HPDE6-E6E7 (cell line): ENCODE measurements at regions not wholly inside any gene's neighbourhood (a gene's known extent, or its start where the extent isn't known, plus 50 kb on each side); places are given as distances from the start of the nearest gene placed in this dataset.

Experiments used
- DNase-seq: peaks from one replicate; pipeline ENCODE4 v3.0.0; 2011; ENCODE audit warnings: missing footprints; ENCODE audit errors: extremely low spot score

DNA sequence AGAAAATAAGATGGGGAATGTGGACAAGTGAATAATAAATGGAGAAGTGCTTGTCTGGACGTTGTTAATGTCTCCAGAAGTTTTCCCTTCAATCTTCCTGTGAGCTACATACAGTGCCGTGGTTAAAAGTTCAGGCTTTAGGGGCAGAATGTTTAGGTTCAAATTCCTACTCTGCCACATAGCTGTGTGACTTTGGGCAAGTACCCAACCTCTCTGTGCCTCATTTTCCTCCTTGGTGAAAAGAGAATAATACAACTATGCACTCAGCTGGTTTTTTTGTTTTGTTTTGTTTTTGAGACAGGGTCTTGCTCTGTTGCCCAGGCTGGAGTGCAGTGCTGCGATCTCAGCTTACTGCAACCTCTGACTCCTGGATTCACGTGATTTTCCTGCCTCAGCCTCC lies 143.5 kb downstream of the CHIC2 start:
- no peak for DNase-seq

DNA sequence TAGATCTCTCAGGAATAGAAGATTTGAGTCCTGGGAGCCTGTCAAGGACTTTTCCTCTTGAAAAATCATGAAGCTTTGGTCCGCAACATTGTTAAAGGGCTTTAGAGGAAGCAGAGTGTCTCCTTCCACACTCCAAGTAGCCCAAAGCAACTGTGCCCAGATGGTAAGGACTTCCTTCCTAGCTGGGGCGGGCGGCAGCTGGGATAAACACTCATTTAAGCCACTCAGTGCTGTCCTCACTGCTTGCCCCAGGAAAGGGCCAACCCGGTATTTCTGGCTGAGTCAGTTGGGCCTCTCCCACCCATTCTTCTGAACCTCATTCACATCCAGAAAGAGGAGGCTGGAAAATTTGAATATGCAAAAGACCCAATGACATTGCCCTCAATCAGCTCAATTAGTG lies 144.3 kb downstream of the CHIC2 start:
- DNase-seq, result no peak

GRCh38 chr4:53919535-53919934 lies 144.9 kb downstream of the CHIC2 start:
- DNase-seq, result no peak

DNA sequence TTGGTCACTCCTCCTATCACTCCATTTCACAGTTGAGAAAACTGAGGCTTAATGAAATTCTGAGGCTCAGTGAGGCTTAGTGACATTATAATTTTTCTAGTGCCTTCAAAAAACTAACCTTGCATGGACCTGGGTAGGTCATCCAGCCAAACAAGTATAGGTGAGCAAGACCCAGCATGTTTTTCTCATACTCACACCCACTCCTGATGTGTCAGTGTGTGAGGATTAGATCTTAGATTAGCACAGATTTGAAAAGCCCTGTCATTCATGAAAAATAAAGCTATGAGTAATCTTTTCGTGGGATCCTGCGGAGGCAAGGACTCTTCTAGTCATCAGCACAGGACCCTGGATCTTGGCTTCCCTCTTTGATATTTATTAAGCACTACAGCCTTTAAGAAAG lies 146.7 kb downstream of the CHIC2 start:
- peak; percentile 80 for DNase-seq

DNA sequence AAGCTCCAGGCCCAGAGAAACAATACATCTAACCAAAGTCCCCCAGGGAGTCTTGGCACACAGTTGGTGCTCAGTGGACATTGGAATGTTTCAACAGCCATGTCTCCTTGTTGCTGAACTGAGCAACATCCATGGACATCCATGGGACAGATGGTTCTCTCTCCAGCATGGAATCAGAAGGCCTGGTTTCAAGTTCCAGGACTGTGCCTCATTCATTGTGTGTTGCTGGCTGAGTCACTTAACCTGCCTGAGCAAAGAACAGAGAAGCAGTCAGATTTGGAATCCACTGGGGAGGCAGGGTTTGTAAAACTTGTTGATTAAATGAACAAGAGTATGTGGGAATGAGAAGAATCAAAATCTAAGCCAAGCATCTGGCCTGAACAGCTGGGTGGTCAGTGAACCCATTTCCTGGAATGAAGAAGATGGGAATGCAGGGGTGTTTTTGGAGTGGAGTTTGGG lies 147.9 kb downstream of the CHIC2 start:
- peak; percentile 32 for DNase-seq

GRCh38 chr4:53914313-53915016 lies 149.9 kb downstream of the CHIC2 start:
- DNase-seq, result peak; percentile 82

- DNase-seq, result no peak
Observed at GRCh38 chr4:53913771-53914170, 150.6 kb downstream of the CHIC2 start.

GRCh38 chr4:53912766-53913497 lies 151.5 kb downstream of the CHIC2 start:
- no peak for DNase-seq

GRCh38 chr4:53908661-53909078 lies 155.7 kb downstream of the CHIC2 start:
- peak; percentile 59 for DNase-seq

GRCh38 chr4:53907772-53908171 lies 156.6 kb downstream of the CHIC2 start:
- no peak for DNase-seq

- DNase-seq, result no peak
Observed at GRCh38 chr4:53906606-53907190, 157.7 kb downstream of the CHIC2 start.

DNA sequence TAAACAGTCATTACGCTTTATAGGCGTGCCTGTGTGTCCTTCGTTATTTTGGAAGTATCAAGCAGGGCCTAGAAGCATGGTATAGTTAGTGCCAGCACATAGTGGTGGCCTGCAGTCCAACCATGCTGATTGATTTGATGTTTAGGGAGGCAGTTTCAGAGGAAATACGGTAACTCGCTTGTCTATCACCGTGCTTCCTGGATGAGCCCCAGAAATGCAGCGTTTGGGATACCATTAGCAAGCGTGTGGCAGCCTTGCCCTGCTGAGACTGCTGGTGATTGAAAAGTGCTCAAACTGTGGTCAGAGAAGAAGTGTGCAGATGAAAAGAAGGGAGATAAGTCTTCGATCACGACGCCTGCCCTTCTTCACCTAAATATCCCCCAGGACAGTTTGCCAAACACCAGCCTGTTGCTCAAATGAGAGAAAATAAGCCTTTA lies 158.4 kb downstream of the CHIC2 start:
- DNase-seq, result no peak

DNA sequence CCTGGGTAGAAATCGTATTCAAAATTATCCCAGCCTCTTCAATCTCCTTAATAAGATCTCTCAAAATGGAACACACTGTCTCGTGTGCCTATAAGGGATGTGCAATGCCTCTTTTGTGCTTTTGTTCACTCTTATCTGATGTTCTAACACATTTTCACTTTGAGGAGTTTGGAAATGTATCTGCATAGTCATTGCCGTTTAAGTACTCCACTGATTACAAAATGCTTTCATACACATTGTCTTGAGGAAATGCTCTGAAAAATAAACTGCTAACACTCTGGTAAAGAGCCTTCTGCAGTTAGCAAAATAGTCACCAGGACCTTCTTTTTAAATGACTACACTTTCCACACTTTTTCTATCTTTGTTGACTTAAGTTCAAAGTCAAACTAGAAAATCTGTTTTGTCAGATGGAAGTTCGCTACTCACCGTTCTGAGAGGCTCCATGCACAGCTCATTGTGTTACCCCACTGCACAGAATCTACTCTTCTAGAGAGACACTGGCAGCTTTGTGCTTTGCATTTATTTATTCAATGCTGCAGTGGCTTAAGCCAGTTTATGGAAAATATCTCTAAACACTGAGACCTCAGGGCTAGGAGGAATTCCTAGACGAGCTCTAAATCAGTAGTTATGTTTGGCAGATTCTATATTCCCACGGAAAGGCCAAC lies 159.0 kb downstream of the CHIC2 start:
- no peak for DNase-seq

- DNase-seq, result no peak
Observed at GRCh38 chr4:53902786-53903185, 161.6 kb downstream of the CHIC2 start.

DNA sequence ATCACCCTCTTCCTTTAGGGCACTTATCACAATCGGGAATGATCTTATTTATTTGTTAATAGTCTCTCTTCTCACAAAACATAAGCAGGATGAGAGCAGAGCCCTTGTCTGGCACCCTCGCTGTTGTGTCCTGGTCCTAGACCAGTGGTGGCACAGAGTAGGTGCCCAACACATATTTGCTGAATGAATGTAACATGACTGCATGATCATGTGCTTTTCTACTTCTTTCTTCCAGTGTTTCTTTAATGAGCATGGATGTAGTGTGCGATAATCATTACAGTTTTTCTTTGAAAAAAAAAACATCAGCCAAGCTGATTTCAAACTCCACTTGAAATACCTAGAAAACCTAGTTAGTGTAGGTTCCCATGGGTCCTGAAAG lies 164.1 kb downstream of the CHIC2 start:
- no peak for DNase-seq

DNA sequence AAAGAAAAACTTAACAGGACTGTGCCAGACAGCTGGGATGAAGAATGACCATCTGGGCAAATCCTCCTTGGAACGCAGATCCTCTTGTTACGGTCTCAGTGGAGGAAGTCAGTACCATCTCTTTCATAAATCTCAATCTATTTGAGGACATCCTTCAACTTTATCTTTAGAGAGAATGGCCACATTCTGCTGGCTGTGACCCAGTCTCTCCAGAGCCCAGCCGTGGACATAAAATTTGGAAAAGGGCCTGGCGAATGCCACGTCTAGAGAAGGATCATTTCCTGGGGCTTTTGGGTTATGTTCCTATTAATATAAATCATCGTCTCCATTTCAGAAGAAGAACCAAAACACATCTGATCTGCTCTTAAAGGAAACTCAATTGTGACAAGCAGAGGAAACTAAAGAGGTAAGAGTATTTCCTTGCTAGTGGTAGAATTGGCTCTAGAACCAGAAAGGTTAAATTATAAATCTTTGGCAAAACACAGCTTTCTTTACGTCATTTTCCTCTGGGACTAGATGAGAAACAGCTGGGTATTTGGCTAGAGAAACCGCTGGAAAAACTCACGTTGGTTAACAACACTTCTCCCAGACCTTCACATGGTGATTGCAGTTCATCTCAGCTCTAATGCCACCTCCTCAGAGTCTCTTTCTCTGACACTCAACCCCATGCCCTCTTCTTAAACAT lies 164.7 kb downstream of the CHIC2 start:
- no peak for DNase-seq

- DNase-seq, result no peak
Observed at GRCh38 chr4:53895137-53895536, 169.3 kb downstream of the CHIC2 start.

- no peak for DNase-seq
Observed at GRCh38 chr4:53890461-53890860, 173.9 kb downstream of the CHIC2 start.

GRCh38 chr4:53889326-53890055 lies 174.9 kb downstream of the CHIC2 start:
- DNase-seq, result no peak

DNA sequence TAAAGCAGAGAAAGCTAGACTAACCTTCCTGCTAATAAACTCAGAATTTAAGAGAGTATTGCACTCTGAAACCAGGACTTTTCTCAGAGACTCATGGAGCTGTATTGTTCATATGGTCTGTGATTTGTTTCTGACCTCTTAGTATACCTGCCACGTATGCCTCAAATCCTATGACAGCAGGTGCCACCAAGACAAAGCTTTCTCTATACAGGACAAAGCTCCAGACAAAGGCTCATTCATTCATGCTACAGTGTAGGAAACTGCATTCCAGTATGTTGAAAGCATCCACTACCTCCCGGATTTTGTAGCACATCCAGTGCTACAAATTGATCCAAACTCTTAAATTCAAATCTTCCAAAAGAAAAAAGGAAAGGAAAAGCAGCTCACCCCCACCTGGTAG lies 178.3 kb downstream of the CHIC2 start:
- DNase-seq, result no peak

DNA sequence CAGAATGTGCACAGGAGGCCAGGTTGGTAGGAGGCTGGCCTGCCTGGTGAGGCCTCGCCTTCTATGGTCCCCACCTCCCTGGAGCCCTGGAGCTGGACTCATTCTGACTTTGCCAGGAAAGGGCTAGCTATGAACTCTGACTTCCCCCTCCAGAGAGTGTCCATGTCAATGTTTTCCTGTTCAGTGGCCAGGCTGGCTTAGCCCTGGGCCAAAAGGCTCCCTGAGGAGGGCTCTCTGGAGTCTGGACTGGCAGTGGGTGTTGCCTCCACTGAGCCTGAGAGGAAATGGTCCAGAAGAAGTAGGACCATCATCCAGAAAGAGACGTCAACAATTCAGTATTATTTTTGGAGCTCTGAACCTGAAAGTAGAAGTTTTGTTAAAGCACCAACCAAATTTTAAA lies 178.7 kb downstream of the CHIC2 start:
- DNase-seq, result no peak
